ENCODE measurements at regions not wholly inside any gene's neighbourhood (a gene's known extent, or its start where the extent isn't known, plus 50 kb on each side); places are given as distances from the start of the nearest gene placed in this dataset.

GRCh38 chr7:16212610-16213009, 208.7 kb downstream of the CRPPA start:
- no peak for DNase-seq

GRCh38 chr7:16212032-16212431, 209.3 kb downstream of the CRPPA start:
- DNase-seq: no peak

GRCh38 chr7:16211402-16211925, 209.9 kb downstream of the CRPPA start:
- DNase-seq: no peak

- no peak for DNase-seq
Observed at GRCh38 chr7:16210171-16210570, 211.2 kb downstream of the CRPPA start.

GRCh38 chr7:16207321-16207720, 214.0 kb downstream of the CRPPA start:
- no peak for DNase-seq

GRCh38 chr7:16205466-16205865, 215.9 kb downstream of the CRPPA start:
- no peak for DNase-seq

- DNase-seq: no peak
Observed at GRCh38 chr7:16204953-16205352, 216.4 kb downstream of the CRPPA start.

- DNase-seq: no peak
Observed at GRCh38 chr7:16203065-16203464, 218.3 kb downstream of the CRPPA start.

- DNase-seq: no peak
Observed at GRCh38 chr7:16202303-16202702, 219.0 kb downstream of the CRPPA start.

- no peak for DNase-seq
Observed at GRCh38 chr7:16200591-16200990, 220.7 kb downstream of the CRPPA start.

GRCh38 chr7:16193631-16194030, 227.7 kb downstream of the CRPPA start:
- DNase-seq: no peak

- DNase-seq: no peak
Observed at GRCh38 chr7:16189026-16189715, 232.2 kb downstream of the CRPPA start.

- DNase-seq: no peak
Observed at GRCh38 chr7:16187131-16187530, 234.2 kb downstream of the CRPPA start.

- DNase-seq: no peak
Observed at GRCh38 chr7:16178585-16178984, 242.8 kb downstream of the CRPPA start.

- no peak for DNase-seq
Observed at GRCh38 chr7:16178092-16178491, 243.2 kb downstream of the CRPPA start.

- no peak for DNase-seq
Observed at GRCh38 chr7:16174253-16174652, 247.1 kb downstream of the CRPPA start.

GRCh38 chr7:16172366-16172765, 249.0 kb downstream of the CRPPA start:
- no peak for DNase-seq

GRCh38 chr7:16171928-16172327, 249.4 kb downstream of the CRPPA start:
- DNase-seq: no peak

- no peak for DNase-seq
Observed at GRCh38 chr7:16170671-16171070, 250.7 kb downstream of the CRPPA start.

GRCh38 chr7:16169537-16169936, 251.8 kb downstream of the CRPPA start:
- no peak for DNase-seq

- no peak for DNase-seq
Observed at GRCh38 chr7:16167526-16167925, 253.8 kb downstream of the CRPPA start.

GRCh38 chr7:16144361-16144760, 277.0 kb downstream of the CRPPA start:
- DNase-seq: no peak

GRCh38 chr7:16137944-16138343, 283.4 kb downstream of the CRPPA start:
- no peak for DNase-seq

- no peak for DNase-seq
Observed at GRCh38 chr7:16136896-16137295, 284.4 kb downstream of the CRPPA start.

- DNase-seq: no peak
Observed at GRCh38 chr7:16135658-16136057, 285.7 kb downstream of the CRPPA start.

Data from NCI-H1930 (cell line).